Body of pancreas (tissue), 4 donors: ENCODE measurements at regions not wholly inside any gene's neighbourhood (a gene's known extent, or its start where the extent isn't known, plus 50 kb on each side); places are given as distances from the start of the nearest gene placed in this dataset.
A peak's percentile ranks its signal among the peaks of the same experiment; 100 is the strongest.

Experiments used
- ATAC-seq: fragments of 150-250 bp; one replicate; pipeline ENCODE4 v1.9.1; 2016
- DNase-seq, 4 donors: peaks; one replicate each; pipeline ENCODE4 v3.0.0-alpha.2; 2019
- H3K27ac ChIP-seq, 4 donors: fragments of 200-600 bp; sonication (generic); 1 replicate in 3 of 4; 2 replicates in 1 of 4; pipeline versions ENCODE4 v1.5.1 to v1.6.1; 2016 to 2019; ENCODE audit warnings: mild to moderate bottlenecking in 1 of 4, mixed read lengths in 1 of 4, moderate library complexity in 1 of 4
- H3K27me3 ChIP-seq, 2 donors: fragments of 200-600 bp; sonication (generic); one replicate each; pipeline ENCODE4 v1.6.0; 2016; ENCODE audit warnings: mild to moderate bottlenecking in 1 of 2
- H3K36me3 ChIP-seq, 2 donors: fragments of 200-600 bp; sonication (generic); replicated peaks in 1 of 2; 2 replicates each; pipeline ENCODE4 v1.5.1; 2016; ENCODE audit warnings: low read depth in 2 of 2; ENCODE audit not compliant: insufficient read depth in 1 of 2
- H3K4me1 ChIP-seq: fragments of 200-600 bp; sonication (generic); one replicate; pipeline ENCODE4 v1.6.0; 2016
- H3K4me3 ChIP-seq, 2 donors: fragments of 200-600 bp; sonication (generic); 1 replicate in 1 of 2; 2 replicates in 1 of 2; pipeline ENCODE4 v1.5.1; 2016 to 2019
- H3K9me3 ChIP-seq, 3 donors: fragments of 200-600 bp; sonication (generic); 1 replicate in 2 of 3; 2 replicates in 1 of 3; pipeline ENCODE4 v1.5.1; 2016
- CTCF ChIP-seq, 7 experiments: fragments of 450-650 bp in 4 of 7; fragments of 200-600 bp in 3 of 7; sonication (generic) in 3 of 7; IDR thresholded peaks; one replicate each; pipeline ENCODE4 v1.5.1; 2016 to 2019; ENCODE audit warnings: antibody characterized with exemption in 7 of 7
- POLR2A ChIP-seq, 3 donors: fragments of 450-650 bp; IDR thresholded peaks; one replicate each; pipeline ENCODE4 v1.6.1; 2016; ENCODE audit warnings: antibody characterized with exemption in 3 of 3, mild to moderate bottlenecking in 2 of 3
- WGBS, 2 donors: methylation state at CpG; one replicate each; pipeline ENCODE4 v1.1.5; 2017; 5-methylcytosine and 5-hydroxymethylcytosine counted together
- intact Hi-C: fragments of 100-400 bp; cut with DNase I; formaldehyde crosslinking; loops from one replicate; pipeline ENCODE4 v1.15.1; 2023

- intact Hi-C loops = no loop called here
- no peaks in the 10 kb centered on the region for H3K9me3 ChIP-seq
- peaks cover 29% of the 10 kb centered on the region for H3K4me1 ChIP-seq
- WGBS, 2 donors = 19 to 25% methylated on average over 3 of the region's 3 CpGs
- H3K27ac ChIP-seq = peak overlapping the region in 1 of 4 donors; percentile 7
- no peaks in the 10 kb centered on the region for H3K27me3 ChIP-seq
- DNase-seq (peak in 2 of 4 donors; percentile 19 to 38), ATAC-seq (peak; percentile 88)
- no peak for TF ChIP-seq CTCF (IDR thresholded peaks at IDR 0.05)
- TF ChIP-seq POLR2A (IDR thresholded peaks at IDR 0.05) = no peak
- no peak overlapping the region for H3K4me3 ChIP-seq
- H3K36me3 ChIP-seq = no peaks in the 10 kb centered on the region
Measured at GRCh38 chr4:102439236-102439614, 61.9 kb upstream of the NFKB1 start.

GRCh38 chr4:102439812-102440211 lies 61.3 kb upstream of the NFKB1 start:
- Histone ChIP-seq H3K27ac (no peak overlapping the region), H3K36me3 (no peaks in the 10 kb centered on the region), H3K4me3 (no peak overlapping the region), H3K9me3 (no peaks in the 10 kb centered on the region), H3K4me1 (peaks cover 29% of the 10 kb centered on the region), H3K27me3 (no peaks in the 10 kb centered on the region)
- DNase-seq (peak in 1 of 4 donors; percentile 5), ATAC-seq (peak; percentile 30)
- TF ChIP-seq POLR2A (IDR thresholded peaks at IDR 0.05) = no peak
- no peak for TF ChIP-seq CTCF (IDR thresholded peaks at IDR 0.05)
- intact Hi-C loops = no loop called here

- H3K27ac ChIP-seq = no peak overlapping the region
- 69 to 71% methylated on average over 1 of the region's 1 CpG for WGBS, 2 donors
- peaks cover 29% of the 10 kb centered on the region for H3K4me1 ChIP-seq
- no peaks in the 10 kb centered on the region for H3K36me3 ChIP-seq
- DNase-seq = no peak
- no peaks in the 10 kb centered on the region for H3K27me3 ChIP-seq
- no peak overlapping the region for H3K4me3 ChIP-seq
- H3K9me3 ChIP-seq = no peaks in the 10 kb centered on the region
- TF ChIP-seq POLR2A (IDR thresholded peaks at IDR 0.05) = no peak
- TF ChIP-seq CTCF (IDR thresholded peaks at IDR 0.05) = no peak
- no peak for ATAC-seq
- intact Hi-C loops = no loop called here
Measured at GRCh38 chr4:102440498-102440897, 60.7 kb upstream of the NFKB1 start.

GRCh38 chr4:102441978-102442911 lies 58.9 kb upstream of the NFKB1 start:
- peaks cover 29% of the 10 kb centered on the region for H3K4me1 ChIP-seq
- H3K36me3 ChIP-seq = no peaks in the 10 kb centered on the region
- H3K4me3 ChIP-seq = no peak overlapping the region
- DNase-seq (no peak), ATAC-seq (peak; percentile 54)
- TF ChIP-seq POLR2A (IDR thresholded peaks at IDR 0.05) (no peak), CTCF (IDR thresholded peaks at IDR 0.05) (no peak)
- intact Hi-C loops = no loop called here
- no peaks in the 10 kb centered on the region for H3K27me3 ChIP-seq
- no peaks in the 10 kb centered on the region for H3K9me3 ChIP-seq
- H3K27ac ChIP-seq = no peak overlapping the region
- WGBS, 2 donors = 53 to 56% methylated on average over 8 of the region's 8 CpGs

DNA sequence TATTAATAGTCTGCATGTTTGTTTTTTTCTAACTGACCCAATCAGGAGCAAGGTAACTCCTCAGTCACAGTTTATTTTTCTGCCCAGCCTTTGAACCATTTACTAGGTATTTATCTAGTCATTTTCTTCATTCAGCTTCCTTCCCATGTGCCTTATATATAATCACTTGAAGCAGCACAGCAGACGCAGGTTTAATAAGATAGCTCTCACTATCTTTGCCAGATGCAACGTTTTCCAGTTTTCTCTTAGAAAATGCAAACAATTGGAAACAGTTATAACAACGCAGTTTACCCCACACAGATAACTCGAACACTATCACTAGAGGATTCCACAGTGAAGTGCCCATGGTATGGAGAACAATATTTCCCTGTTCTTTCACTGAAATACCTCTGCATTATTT lies 56.4 kb upstream of the NFKB1 start:
- H3K4me1 ChIP-seq = peaks cover 15% of the 10 kb centered on the region
- no peak for ATAC-seq
- H3K27ac ChIP-seq = no peak overlapping the region
- whole genome bisulfite sequencing, 2 donors = 36 to 43% methylated on average over 4 of the region's 4 CpGs
- no peaks in the 10 kb centered on the region for H3K9me3 ChIP-seq
- no peaks in the 10 kb centered on the region for H3K36me3 ChIP-seq
- H3K27me3 ChIP-seq = no peaks in the 10 kb centered on the region
- intact Hi-C loops = no loop called here
- DNase-seq = no peak
- TF ChIP-seq CTCF (IDR thresholded peaks at IDR 0.05) (no peak), POLR2A (IDR thresholded peaks at IDR 0.05) (no peak)
- H3K4me3 ChIP-seq = no peak overlapping the region
